Smooth muscle cell (in vitro differentiated cells): ENCODE measurements at regions not wholly inside any gene's neighbourhood (a gene's known extent, or its start where the extent isn't known, plus 50 kb on each side); places are given as distances from the start of the nearest gene placed in this dataset.
"Not testable (repeated sequence)": the region's sequence is repeated elsewhere in the genome, so short reads cannot be mapped to it uniquely, and the experiment has no call there.

ENCODE experiments used
- DNase-seq: peaks from one replicate; lab custom pipeline; 2025; ENCODE audit not compliant: unreplicated experiment; lab: John Stamatoyannopoulos, UW
- H2AFZ ChIP-seq: fragments of 200-600 bp; sonication (generic); 2 replicates; pipeline ENCODE4 v1.6.0; 2016; ENCODE audit warnings: antibody characterized with exemption, low read depth, mild to moderate bottlenecking
- H3F3A ChIP-seq: fragments of 200-600 bp; sonication (generic); 2 replicates; pipeline ENCODE4 v1.6.0; 2017; ENCODE audit warnings: antibody characterized with exemption, low read depth
- H3K27ac ChIP-seq: fragments of 200-600 bp; sonication (generic); 2 replicates; pipeline ENCODE4 v1.5.1; 2016; ENCODE audit warnings: low read depth, mild to moderate bottlenecking
- H3K27me3 ChIP-seq: fragments of 200-600 bp; sonication (generic); 2 replicates; pipeline ENCODE4 v1.6.1; 2016; ENCODE audit warnings: low read depth, mild to moderate bottlenecking
- H3K36me3 ChIP-seq: fragments of 200-600 bp; sonication (generic); 2 replicates; pipeline ENCODE4 v1.5.1; 2016; ENCODE audit warnings: low read depth
- H3K4me1 ChIP-seq: fragments of 200-600 bp; sonication (generic); 2 replicates; pipeline ENCODE4 v1.5.1; 2016; ENCODE audit warnings: low read depth
- H3K4me2 ChIP-seq: fragments of 200-600 bp; sonication (generic); 2 replicates; pipeline ENCODE4 v1.6.0; 2016; ENCODE audit warnings: mild to moderate bottlenecking
- H3K4me3 ChIP-seq: fragments of 200-600 bp; sonication (generic); 2 replicates; pipeline ENCODE4 v1.5.1; 2016; ENCODE audit warnings: mild to moderate bottlenecking
- H3K79me2 ChIP-seq: fragments of 200-600 bp; sonication (generic); 2 replicates; pipeline ENCODE4 v1.6.0; 2016; ENCODE audit warnings: low read depth, mild to moderate bottlenecking
- H3K9ac ChIP-seq: fragments of 200-600 bp; sonication (generic); 2 replicates; pipeline ENCODE4 v1.6.0; 2016; ENCODE audit warnings: low read depth
- H3K9me3 ChIP-seq: fragments of 200-600 bp; sonication (generic); replicated peaks from 2 replicates; pipeline ENCODE4 v1.5.1; 2016; ENCODE audit warnings: low read depth
- H4K20me1 ChIP-seq: fragments of 200-600 bp; sonication (generic); 2 replicates; pipeline ENCODE4 v1.6.0; 2016; ENCODE audit warnings: low read depth
- CTCF ChIP-seq: fragments of 200-600 bp; sonication (generic); IDR thresholded peaks from 2 replicates; pipeline ENCODE4 v1.5.1; 2017; ENCODE audit warnings: borderline replicate concordance, mild to moderate bottlenecking, antibody characterized with exemption; ENCODE audit not compliant: insufficient read depth, poor library complexity, severe bottlenecking
- WGBS: methylation state at CpG from one replicate; pipeline ENCODE4 v1.1.7; 2016; ENCODE audit warnings: low lambda C conversion rate; 5-methylcytosine and 5-hydroxymethylcytosine counted together

GRCh38 chr13:50174630-50175029, 159.4 kb downstream of the KCNRG start:
- 100% methylated on average over 1 of the region's 1 CpG for WGBS
- H3K27ac ChIP-seq: no peak overlapping the region
- no peaks in the 10 kb centered on the region for H3K27me3 ChIP-seq
- H3K4me1 ChIP-seq: no peaks in the 10 kb centered on the region
- no peaks in the 10 kb centered on the region for H3F3A ChIP-seq
- no peak overlapping the region for H2AFZ ChIP-seq
- no peaks in the 10 kb centered on the region for H3K9me3 ChIP-seq
- no peak overlapping the region for H3K4me2 ChIP-seq
- no peak for TF ChIP-seq CTCF
- no peaks in the 10 kb centered on the region for H3K79me2 ChIP-seq
- no peak overlapping the region for H3K4me3 ChIP-seq
- no peak for DNase-seq
- no peaks in the 10 kb centered on the region for H4K20me1 ChIP-seq
- H3K36me3 ChIP-seq: no peaks in the 10 kb centered on the region
- no peak overlapping the region for H3K9ac ChIP-seq

DNA sequence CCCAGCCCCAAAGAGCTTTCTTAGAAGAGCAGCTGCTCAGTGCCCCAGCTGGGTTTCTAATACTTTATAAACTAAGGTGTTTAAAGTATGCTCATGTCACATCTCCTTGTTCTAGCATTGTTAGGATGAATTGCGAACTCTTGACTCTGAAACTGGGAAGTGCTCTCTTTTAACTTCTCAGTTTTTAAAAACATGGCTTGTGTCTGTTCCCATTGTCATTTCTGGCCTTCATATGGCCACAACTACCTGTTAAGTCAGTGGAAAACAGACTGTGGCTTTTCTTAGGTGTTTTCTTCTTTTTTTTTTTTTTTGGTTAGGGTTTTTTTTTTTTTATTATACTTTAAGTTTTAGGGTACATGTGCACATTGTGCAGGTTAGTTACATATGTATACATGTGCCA, 164.7 kb downstream of the KCNRG start:
- Histone ChIP-seq H3K79me2 (no peaks in the 10 kb centered on the region), H3K27ac (no peak overlapping the region), H3F3A (no peaks in the 10 kb centered on the region), H2AFZ (no peak overlapping the region), H3K4me1 (no peaks in the 10 kb centered on the region), H3K4me2 (no peak overlapping the region), H4K20me1 (no peaks in the 10 kb centered on the region), H3K9me3 (no peaks in the 10 kb centered on the region), H3K4me3 (no peak overlapping the region), H3K27me3 (no peaks in the 10 kb centered on the region), H3K9ac (no peak overlapping the region), H3K36me3 (no peaks in the 10 kb centered on the region)
- DNase-seq: no peak
- TF ChIP-seq CTCF: no peak
- WGBS: 47% methylated on average over 1 of the region's 1 CpG

DNA sequence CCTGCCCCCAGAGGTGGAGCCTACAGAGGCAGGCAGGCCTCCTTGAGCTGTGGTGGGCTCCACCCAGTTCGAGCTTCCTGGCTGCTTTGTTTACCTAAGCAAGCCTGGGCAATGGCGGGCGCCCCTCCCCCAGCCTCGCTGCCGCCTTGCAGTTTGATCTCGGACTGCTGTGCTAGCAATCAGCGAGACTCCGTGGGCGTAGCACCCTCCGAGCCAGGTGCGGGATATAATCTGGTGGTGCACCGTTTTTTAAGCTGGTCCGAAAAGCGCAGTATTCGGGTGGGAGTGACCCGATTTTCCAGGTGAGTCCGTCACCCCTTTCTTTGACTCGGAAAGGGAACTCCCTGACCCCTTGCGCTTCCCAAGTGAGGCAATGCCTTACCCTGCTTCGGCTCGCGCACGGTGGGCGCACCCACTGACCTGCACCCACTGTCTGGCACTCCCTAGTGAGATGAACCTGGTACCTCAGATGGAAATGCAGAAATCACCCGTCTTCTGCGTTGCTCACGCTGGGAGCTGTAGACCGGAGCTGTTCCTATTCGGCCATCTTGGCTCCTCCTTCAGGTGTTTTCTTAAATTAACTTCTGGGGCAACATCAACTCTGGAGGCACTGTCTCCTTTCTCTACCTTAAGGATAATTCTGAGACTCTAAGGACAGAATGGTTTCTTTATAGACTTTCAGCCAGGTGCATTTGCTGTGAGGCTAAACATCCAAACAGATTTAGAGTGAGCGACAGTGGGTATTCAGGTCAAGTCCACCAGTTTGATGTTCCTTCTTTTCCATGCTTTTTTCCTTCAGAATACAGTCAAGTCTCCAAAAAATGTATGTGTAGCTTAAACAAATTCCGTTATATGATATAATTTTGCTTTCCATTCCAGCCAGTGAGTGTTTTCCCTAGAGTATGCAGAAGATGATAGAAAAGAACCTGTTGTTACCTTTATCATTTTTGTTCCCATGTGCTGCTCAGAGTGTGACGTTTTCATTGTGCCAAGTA, 170.8 kb downstream of the KCNRG start:
- H3K27me3 ChIP-seq, DNase-seq, H4K20me1 ChIP-seq, H3K79me2 ChIP-seq, H3K27ac ChIP-seq, H3K36me3 ChIP-seq, H3K4me1 ChIP-seq, H3F3A ChIP-seq, H3K9me3 ChIP-seq, H3K9ac ChIP-seq: not testable (repeated sequence)
- 47% methylated on average over 31 of the region's 32 CpGs for WGBS
- Histone ChIP-seq H3K4me2 (peak overlapping the region; percentile 67), H2AFZ (peak overlapping the region; percentile 72), H3K4me3 (peak overlapping the region; percentile 40)

GRCh38 chr13:50187352-50188029, 172.2 kb downstream of the KCNRG start:
- Histone ChIP-seq H4K20me1 (no peaks in the 10 kb centered on the region), H3K36me3 (no peaks in the 10 kb centered on the region), H3K9ac (no peak overlapping the region), H3K27me3 (no peaks in the 10 kb centered on the region), H3K9me3 (no peaks in the 10 kb centered on the region), H3F3A (no peaks in the 10 kb centered on the region), H3K4me3 (no peak overlapping the region), H3K4me2 (no peak overlapping the region), H2AFZ (no peak overlapping the region), H3K27ac (no peak overlapping the region), H3K79me2 (no peaks in the 10 kb centered on the region), H3K4me1 (no peaks in the 10 kb centered on the region)
- WGBS: 91% methylated on average over 3 of the region's 3 CpGs
- TF ChIP-seq CTCF: no peak
- no peak for DNase-seq
